ENCODE measurements at regions not wholly inside any gene's neighbourhood (a gene's known extent, or its start where the extent isn't known, plus 50 kb on each side); places are given as distances from the start of the nearest gene placed in this dataset.

GRCh38 chr1:244254467-244254866, 197.2 kb downstream of the ADSS2 start:
- H3K4me3 ChIP-seq (ENCODE audit: control insufficient read depth, low read depth, low read length) = no peak overlapping the region
- TF ChIP-seq, protein P1, sequence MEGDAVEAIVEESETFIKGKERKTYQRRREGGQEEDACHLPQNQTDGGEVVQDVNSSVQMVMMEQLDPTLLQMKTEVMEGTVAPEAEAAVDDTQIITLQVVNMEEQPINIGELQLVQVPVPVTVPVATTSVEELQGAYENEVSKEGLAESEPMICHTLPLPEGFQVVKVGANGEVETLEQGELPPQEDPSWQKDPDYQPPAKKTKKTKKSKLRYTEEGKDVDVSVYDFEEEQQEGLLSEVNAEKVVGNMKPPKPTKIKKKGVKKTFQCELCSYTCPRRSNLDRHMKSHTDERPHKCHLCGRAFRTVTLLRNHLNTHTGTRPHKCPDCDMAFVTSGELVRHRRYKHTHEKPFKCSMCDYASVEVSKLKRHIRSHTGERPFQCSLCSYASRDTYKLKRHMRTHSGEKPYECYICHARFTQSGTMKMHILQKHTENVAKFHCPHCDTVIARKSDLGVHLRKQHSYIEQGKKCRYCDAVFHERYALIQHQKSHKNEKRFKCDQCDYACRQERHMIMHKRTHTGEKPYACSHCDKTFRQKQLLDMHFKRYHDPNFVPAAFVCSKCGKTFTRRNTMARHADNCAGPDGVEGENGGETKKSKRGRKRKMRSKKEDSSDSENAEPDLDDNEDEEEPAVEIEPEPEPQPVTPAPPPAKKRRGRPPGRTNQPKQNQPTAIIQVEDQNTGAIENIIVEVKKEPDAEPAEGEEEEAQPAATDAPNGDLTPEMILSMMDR (conservative IDR thresholded peaks at IDR 0.05; ENCODE audit: control insufficient read depth, insufficient read depth, low read depth, low read length) = no peak
- no peak for DNase-seq (ENCODE audit: low read depth)

- TF ChIP-seq, protein P1 (conservative IDR thresholded peaks at IDR 0.05; ENCODE audit: control insufficient read depth, insufficient read depth, low read depth, low read length) = no peak
- DNase-seq (ENCODE audit: low read depth) = no peak
- no peak overlapping the region for H3K4me3 ChIP-seq (ENCODE audit: control insufficient read depth, low read depth, low read length)
These were observed 196.2 kb downstream of the ADSS2 start for GRCh38 chr1:244255426-244255965.

- H3K4me3 ChIP-seq (ENCODE audit: control insufficient read depth, low read depth, low read length) = no peak overlapping the region
- DNase-seq (ENCODE audit: low read depth) = no peak
- TF ChIP-seq, protein P1 (conservative IDR thresholded peaks at IDR 0.05; ENCODE audit: control insufficient read depth, insufficient read depth, low read depth, low read length) = no peak
These were observed 195.5 kb downstream of the ADSS2 start for GRCh38 chr1:244256086-244256676.

DNA sequence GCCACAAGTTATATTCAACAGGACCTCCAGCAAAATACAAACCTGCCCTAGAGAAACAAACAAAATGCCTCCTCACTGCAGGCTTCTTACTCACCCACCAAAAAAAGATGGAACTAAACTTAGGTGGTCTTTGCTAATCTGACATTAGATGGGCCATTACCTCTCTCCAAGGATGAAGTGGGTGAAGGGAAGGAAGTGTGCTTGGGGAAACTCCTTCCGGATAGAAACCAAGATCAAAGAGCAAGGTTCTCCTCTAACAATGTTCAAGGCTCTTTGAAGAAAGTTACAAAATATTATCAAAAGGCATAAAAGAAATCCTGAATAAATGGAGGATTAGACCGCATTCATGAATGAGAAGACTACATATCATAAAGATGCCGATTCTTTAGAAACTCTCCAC, 187.5 kb downstream of the ADSS2 start:
- DNase-seq (ENCODE audit: low read depth) = no peak
- H3K4me3 ChIP-seq (ENCODE audit: control insufficient read depth, low read depth, low read length) = no peak overlapping the region
- TF ChIP-seq, protein P1 (conservative IDR thresholded peaks at IDR 0.05; ENCODE audit: control insufficient read depth, insufficient read depth, low read depth, low read length) = no peak

DNA sequence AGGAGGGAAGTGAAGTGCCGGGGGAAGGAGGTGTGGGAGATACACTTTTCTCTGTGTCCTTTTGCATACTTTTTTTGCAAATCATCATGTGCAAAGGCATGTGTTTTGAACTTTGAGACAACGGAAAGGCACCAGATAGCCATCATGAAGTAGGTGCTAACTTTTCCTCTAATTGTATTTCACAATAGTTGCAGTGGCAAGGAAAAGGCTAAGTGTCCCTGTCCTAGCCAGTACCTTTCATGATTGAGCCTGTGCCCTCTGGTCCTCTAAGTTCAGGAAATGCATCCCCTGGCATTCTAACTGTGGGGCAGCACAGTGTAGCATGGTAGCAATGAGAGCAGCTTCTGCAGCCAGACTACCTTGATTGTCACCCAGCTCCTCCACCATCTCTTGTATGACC, 186.2 kb downstream of the ADSS2 start:
- DNase-seq (ENCODE audit: low read depth) = no peak
- TF ChIP-seq, protein P1 (conservative IDR thresholded peaks at IDR 0.05; ENCODE audit: control insufficient read depth, insufficient read depth, low read depth, low read length) = no peak
- no peak overlapping the region for H3K4me3 ChIP-seq (ENCODE audit: control insufficient read depth, low read depth, low read length)

GRCh38 chr1:244269169-244269568, 182.5 kb downstream of the ADSS2 start:
- H3K4me3 ChIP-seq (ENCODE audit: control insufficient read depth, low read depth, low read length) = no peak overlapping the region
- TF ChIP-seq, protein P1 (conservative IDR thresholded peaks at IDR 0.05; ENCODE audit: control insufficient read depth, insufficient read depth, low read depth, low read length) = no peak
- no peak for DNase-seq (ENCODE audit: low read depth)

Measured in fibroblast of mammary gland (primary cell).